GM21423 (cell line): ENCODE measurements at regions not wholly inside any gene's neighbourhood (a gene's known extent, or its start where the extent isn't known, plus 50 kb on each side); places are given as distances from the start of the nearest gene placed in this dataset.
"Not testable (repeated sequence)": the region's sequence is repeated elsewhere in the genome, so short reads cannot be mapped to it uniquely, and the experiment has no call there.

Experiments used
- ATAC-seq: cut with Tn5 transposase; IDR thresholded peaks from one replicate; pipeline ENCODE4 v1.9.1; 2021; ENCODE audit warnings: mild to moderate bottlenecking, moderate library complexity; ENCODE audit not compliant: unreplicated experiment

DNA sequence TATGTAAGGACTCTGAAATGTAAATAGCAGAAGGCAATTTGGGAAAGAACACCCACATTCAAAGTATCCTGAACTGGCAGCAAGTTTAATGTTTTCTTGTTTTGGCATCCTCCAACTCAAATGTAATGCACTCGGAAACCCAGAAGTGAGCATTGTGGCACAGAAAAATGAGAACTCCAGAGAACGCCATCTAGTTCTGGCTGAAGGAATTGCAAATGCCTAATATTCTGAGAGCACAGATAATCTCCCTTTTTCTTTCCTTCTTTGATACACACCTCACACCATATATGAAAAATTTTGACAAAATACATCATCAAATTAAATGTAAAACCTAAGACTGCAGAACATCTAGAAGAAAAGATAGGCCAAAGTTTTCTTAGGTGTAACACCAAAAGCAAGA, 52.1 kb downstream of the PWWP3B start:
- no peak for ATAC-seq

DNA sequence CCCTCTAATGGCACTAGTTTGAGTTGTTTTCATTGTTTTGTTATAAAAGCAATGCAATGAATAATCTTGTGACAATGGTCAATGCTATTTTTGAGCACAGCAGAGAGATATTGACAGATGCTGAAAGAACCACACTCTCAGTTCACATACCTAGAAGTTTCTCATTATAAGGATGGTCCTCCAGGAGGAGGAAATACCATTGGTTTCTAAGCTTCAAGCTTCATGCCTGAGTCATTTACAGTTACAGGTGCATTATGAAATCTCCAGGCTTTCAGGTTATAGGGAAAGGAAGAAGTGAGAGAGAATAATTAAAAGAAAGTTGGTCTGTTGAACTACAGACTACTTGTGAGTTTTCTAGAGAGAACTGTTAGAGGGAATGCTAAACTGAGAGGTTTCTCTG, 75.3 kb downstream of the PWWP3B start:
- ATAC-seq = no peak

DNA sequence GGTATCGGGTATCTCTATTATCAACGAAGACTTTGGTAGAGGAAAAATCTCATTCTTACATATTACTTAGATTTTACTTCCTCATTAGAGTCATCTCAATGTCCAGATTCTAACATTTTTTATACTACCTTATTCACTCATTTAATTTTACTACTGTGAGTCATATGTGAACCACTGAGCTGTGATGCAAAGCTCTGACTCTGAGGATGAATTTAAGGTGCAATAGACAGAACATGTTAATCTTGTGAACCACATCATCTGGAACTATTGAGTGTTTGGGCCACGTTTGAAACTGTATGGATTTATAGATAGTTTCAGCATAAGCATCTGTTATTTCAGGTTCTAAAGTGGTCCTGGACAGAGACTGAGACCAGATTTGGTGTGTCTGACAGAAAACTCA, 78.4 kb downstream of the PWWP3B start:
- ATAC-seq = no peak

DNA sequence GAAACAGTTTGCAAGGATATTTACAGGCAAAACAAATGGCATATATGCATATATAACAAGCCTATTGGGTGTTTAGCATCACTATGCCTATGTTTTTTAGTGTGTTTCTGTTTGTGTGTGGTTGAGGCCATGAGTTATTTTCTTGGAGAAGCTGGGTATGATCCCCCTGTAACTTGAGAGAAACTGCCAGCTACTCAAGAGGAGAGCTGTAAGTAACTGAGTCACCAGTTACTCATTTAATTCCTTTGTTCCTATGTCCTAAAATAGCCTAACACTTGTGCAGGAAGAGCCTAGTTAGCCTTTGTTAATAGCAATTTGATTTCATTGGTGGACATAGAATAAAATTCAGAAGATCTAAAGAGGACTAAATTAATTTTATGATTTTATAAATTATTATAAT, 79.1 kb downstream of the PWWP3B start:
- ATAC-seq = no peak

DNA sequence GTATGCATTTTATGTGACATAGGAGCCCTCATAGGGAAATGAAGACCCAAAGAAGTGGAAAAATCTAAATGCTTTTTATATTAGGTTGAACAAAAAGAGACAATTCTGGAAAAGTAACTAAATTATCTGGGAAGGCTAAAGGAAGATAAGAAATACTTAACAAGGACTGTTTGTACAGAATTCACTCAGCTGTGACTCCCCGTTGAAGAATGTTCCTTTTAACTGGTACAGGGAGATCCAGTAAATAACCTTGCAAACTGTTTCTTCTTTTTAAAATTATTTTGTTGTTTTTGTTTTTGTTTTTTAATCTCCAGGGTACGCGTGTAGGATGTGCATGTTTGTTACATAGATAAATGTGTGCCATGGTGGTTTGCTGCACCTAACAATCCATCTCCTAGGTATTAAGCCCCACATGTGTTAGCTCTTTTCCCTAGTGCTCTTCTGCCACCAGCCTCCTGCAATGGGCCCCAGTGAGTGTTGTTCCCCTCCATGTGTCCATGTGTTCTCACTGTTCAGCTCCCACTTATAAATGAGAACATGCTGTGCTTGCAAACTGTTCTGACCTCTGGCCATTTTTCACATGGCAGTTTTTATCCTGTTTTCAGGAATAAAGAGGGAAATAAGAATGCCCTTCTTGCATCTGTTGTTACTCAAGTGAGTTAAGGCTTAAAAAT, 81.7 kb downstream of the PWWP3B start:
- ATAC-seq = no peak

DNA sequence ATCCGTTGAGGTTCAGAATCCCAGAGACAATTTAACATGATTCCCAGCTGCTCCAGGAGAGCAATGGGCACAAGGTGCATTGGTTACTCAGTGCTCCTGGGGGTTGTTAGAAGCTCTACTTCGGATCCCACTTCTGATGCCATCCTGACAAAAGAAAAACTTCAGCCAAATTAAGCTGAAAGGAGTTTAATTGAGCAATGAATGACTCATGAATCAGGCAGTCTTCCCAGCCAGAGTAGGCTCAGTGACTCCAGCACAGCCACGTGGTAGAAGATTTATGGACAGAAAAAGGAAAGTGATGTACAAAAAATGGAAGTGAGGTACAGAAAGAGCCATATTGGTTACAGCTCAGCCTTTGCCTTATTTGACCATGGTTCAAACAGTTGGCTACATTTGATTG, 95.7 kb downstream of the PWWP3B start:
- no peak for ATAC-seq

DNA sequence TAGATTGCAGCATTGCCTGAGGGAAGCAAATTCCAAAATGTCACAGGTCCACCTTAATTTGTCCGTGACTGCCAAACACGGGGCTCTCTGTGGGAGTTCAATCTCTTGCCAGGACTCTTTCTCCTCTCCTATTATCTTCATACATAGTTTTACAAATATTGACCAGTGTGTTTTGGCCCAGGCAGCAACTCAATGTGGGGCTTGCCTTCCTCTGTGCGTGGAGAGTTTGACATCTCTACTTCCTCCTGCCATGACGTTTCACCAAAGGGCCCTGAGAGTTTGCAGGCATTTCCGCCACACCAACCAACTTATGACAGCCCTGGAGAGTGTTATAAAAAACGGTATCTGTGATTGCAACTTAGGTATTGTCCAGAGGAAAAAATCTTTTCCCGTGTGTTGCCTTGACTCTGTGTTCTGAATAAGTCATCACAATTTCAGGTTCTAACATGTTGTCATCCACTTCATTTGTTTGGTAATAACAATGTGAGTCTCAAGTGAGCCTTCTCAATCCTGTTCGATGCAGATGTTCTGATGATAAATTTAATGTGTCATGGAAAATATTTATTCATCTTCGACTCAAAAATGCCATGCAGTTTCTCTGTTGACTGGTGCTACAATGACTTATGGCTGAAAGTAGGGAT, 106.0 kb downstream of the PWWP3B start:
- ATAC-seq = not testable (repeated sequence)

DNA sequence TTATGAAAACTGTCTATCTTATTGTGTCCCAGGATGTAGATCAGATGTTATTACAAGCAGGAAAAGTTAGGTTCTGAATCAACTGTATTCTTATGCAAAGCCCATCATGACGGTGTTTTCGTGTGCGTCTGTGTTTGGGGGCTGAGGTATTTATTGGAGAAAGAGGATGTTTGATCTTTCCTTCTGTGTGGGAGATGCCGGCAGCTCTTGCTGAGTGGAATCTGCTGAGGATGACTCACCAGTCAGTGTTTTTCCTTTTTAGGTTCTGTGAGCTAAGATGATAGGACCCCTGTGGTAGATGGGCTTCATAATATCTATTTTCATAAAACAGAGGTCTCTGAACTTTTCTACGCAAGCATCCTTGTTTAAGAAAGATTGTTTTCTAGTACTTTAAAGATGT, 107.1 kb downstream of the PWWP3B start:
- ATAC-seq = not testable (repeated sequence)

DNA sequence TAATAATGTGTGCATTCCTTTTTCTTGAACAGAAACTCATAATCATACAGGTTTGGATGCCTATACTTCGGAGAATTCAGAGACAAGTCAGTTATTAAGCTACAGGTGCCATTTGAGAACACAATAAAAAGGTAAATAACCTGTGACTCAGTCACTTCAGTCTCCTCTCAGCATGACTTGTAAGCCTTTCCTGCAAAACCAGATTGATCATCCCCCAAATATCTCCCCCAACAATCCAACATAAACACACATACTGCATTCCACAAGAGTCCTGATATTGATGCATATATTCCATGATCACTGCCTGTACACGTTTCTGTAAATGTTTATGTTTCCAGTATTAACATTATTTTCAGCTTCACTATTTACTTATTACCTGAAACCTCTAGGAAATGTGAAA, 110.8 kb downstream of the PWWP3B start:
- no peak for ATAC-seq

DNA sequence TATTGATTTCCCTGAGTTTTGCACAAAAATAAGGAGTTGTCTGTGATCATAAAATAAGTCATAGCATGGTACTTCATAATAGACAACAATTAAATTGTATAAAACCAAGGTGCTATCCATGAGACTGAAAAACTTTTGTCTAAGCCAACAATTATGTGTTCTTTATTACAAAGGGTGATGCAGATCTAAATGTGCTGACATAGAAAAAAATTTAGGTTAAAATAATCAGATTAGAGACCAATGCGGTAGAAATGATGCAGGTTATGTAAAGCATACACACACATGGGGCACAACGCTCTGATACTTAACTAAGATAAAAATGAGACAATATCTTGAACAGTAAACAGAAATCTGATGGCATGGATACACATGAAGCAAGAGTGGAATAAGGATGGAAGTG, 113.3 kb downstream of the PWWP3B start:
- ATAC-seq = no peak

DNA sequence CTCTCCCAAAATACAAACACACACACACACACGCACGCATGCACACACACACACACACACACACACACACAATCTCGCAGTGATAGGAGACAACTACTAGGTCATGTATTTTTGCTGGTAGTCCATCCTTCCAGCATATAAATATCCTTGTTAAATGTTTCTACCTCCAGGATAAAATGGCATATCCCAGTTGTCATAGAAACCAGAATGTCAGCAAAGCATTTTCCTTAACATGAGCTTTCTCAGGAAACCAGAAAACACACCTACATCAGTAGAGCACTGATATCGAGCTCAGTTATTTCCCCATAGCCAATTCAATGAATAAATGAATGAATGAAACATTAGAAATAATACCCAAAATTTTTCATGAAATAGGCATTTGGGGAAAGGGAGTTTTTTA, 115.7 kb downstream of the PWWP3B start:
- no peak for ATAC-seq

DNA sequence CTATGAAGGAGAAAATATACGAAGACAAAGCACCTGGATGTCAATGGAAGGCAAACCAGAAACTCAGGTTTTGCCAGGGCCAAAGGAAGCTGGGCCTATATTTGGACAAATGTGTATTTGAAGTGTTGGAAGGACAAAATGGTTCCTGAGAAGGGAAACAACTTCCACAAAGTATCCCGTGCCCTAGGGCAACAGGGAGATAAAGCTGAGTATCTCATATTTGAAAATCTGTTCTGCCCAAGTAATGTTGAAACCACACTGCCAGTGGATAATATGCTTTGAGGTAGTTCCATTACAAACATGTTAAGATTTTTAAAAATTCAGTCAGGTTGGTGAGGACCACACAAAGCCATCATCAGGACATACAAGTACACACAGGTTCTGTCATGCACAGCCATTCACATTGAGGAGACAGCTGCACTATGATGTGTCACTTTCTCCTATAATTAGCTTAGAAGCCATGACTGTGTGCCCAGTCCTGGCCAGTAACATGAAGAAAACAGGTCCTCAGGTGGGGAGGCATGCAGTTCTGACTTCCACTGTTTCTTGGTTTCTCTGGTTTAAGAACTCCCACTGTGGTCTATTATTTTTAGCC, 116.4 kb downstream of the PWWP3B start:
- ATAC-seq = no peak

DNA sequence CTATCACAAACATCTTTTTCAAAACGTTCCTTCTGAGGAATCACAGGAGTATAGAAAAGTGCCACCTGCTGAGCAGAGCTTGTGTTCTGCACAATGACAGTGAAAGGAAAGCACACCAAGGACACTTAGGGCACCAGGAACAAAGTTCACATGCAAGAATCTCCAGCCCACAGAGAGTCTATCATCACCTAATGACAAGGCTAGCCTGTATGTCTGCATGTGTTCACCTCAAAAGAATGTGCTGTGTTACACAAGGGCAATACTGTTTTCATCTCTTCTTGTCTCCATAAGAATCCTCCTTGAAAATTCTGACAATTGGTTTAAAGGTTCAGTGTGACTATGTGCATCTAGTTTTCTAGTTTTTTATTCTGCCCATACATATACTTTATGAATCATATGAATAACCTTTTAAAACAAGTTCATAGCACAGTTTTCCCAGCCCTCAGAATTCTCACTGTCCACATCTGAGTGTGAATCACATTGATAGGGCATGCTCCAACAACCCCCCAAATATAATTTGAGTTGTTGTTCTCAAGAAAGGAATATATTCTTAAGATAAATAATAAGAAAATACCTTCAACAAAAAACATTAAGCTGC, 118.0 kb downstream of the PWWP3B start:
- ATAC-seq = no peak

DNA sequence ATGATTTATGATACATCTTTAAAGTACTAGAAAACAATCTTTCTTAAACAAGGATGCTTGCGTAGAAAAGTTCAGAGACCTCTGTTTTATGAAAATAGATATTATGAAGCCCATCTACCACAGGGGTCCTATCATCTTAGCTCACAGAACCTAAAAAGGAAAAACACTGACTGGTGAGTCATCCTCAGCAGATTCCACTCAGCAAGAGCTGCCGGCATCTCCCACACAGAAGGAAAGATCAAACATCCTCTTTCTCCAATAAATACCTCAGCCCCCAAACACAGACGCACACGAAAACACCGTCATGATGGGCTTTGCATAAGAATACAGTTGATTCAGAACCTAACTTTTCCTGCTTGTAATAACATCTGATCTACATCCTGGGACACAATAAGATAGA, 122.7 kb downstream of the PWWP3B start:
- ATAC-seq = not testable (repeated sequence)

DNA sequence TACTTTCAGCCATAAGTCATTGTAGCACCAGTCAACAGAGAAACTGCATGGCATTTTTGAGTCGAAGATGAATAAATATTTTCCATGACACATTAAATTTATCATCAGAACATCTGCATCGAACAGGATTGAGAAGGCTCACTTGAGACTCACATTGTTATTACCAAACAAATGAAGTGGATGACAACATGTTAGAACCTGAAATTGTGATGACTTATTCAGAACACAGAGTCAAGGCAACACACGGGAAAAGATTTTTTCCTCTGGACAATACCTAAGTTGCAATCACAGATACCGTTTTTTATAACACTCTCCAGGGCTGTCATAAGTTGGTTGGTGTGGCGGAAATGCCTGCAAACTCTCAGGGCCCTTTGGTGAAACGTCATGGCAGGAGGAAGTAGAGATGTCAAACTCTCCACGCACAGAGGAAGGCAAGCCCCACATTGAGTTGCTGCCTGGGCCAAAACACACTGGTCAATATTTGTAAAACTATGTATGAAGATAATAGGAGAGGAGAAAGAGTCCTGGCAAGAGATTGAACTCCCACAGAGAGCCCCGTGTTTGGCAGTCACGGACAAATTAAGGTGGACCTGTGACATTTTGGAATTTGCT, 123.8 kb downstream of the PWWP3B start:
- ATAC-seq = not testable (repeated sequence)

DNA sequence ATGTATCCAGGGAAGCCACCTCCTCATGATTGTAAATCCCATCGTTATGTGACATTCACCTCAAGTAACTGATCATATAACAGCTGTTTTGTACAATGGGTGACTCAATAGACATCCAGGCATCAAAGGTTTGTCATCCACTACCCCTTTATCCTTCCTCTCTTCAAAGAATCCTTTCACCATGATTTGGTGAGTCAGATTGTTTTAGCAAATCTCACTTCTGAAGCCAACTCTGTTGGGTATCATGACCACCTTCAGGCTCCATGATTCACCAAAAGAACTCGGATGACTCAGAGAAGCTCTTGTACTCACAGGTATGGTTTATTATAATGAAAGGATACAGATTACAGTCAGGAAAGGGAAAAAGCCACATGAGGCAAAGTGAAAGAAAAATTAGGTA, 132.1 kb downstream of the PWWP3B start:
- no peak for ATAC-seq

DNA sequence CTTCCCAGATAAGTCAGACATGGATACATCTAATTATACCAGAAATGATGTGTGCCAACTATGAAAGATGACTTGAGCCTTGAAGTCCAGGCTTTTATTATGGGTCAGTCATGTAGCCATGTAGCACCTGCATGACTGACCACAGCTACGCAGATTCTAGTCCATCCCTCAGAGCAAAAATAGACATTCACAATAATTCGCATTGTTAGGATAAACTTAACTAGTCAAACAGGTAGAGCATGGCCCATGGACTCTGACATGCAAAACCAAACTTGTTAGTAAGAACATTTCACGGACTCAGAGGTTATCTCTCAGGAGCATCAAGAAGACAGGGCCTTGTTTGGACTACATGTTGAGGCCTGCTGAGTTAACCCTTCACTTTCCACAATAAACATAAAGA, 132.6 kb downstream of the PWWP3B start:
- ATAC-seq = no peak

DNA sequence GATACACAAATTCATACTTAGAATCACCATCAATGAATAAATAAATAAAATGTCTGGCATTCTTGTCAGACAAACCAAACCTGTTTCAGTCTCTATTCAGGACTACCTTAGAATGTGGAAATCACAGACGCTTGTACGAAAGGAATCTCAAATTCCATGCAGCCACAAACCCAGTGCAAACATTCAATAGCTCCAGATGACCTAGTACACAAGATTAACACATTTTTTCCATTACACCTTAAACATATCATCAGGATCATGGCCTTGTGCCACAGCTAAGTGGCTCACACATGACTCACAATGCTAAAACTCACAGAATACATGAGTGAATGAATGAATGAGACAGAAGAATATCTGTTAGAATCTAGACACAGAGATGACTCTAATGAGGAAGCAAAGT, 134.2 kb downstream of the PWWP3B start:
- ATAC-seq = no peak

DNA sequence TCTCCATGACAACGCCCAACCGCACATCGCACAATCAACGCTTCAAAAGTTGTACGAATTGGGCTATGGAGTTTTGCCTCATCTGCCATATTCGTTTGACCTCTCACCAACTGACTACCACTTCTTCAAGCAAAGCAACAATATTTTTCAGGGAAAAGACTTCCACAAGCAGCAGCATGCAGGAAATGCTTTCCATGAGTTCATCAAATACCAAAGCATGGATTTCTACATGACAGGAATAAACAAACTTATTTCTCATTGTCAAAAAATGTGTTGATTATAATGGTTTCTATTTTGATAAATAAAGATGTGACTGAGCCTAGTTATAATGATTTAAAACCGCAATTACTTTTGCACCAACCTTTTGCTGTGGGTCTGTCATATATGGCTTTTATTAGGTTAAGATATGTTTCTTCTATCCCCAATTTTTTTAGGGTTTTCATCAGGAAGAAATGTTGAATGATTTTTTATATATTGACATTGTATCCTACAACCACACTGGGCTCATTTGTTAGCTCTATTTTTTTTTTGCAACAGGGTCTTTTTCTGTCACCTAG, 138.4 kb downstream of the PWWP3B start:
- no peak for ATAC-seq

DNA sequence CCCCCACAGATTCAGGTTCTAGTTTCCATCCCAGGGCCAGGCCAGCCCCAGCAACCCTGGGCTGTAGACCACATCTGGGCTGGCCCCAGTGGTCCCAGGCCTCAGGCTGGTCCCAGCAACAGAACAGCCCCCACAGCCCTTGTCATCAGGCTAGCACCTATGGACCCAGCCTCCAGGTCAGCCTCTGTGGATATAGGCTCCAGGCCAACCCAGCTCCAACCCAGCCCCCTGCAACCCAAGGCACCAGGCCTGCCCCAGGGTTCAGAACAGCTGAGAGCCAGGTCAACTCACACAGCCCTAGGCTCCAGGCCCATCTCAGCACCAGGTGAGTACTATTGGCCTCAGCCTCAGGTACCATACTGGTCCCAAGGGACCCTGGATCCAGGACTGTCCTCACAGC, 155.3 kb downstream of the PWWP3B start:
- no peak for ATAC-seq

DNA sequence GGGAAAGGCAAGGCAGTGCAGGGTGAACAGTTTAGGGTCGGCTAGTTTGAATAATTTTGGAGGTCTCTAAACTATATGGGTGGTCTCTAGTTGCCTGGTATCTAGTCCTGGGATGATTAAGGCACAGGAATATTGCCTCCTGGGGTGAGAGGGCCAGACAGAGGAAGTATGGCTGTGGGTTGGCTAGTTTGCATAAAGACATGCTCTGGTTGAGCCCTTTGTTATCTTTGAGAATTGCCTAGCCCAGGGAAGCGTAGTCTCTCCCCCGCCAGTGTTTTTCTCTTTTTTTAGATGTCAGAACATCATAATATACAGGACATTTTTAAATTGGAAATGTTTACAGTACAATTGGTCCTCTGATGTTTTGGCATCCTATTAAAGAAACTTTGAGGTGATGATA, 163.5 kb downstream of the PWWP3B start:
- ATAC-seq = no peak
